ENCODE measurements at regions not wholly inside any gene's neighbourhood (a gene's known extent, or its start where the extent isn't known, plus 50 kb on each side); places are given as distances from the start of the nearest gene placed in this dataset.

- TF ChIP-seq CTCF (IDR thresholded peaks at IDR 0.05) (no peak), POLR2A (IDR thresholded peaks at IDR 0.05) (no peak)
Measured at GRCh38 chr3:70722018-70722417, 409.6 kb upstream of the MDFIC2 start.

All from uterus (tissue), 2 donors.